ENCODE measurements at regions not wholly inside any gene's neighbourhood (a gene's known extent, or its start where the extent isn't known, plus 50 kb on each side); places are given as distances from the start of the nearest gene placed in this dataset.
A peak's percentile ranks its signal among the peaks of the same experiment; 100 is the strongest.

DNA sequence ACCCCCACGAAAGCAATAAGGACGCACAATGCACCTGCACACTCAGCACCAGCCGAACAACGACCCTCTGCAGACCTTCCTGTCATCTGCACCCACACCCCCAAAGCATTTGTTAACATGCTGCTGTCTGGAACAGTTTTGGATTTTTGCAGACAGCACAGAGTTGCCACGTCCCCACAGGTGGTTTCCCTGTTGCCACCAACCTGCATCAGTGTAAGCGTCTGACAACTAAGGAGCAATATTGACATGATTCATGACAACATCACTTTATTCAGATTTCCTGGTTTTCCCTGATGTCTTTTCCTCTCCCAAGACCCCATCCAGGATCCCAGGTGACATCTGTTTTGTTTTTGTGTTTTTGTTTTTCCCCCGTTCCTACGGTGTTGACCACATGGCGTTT, 150.7 kb upstream of the C14orf180 start:
- 19% methylated on average over 6 of the region's 9 CpGs for WGBS (ENCODE audit: insufficient coverage)
- H3K27me3 ChIP-seq (ENCODE audit: control insufficient read depth, insufficient read depth, low read length): peaks cover 11% of the 10 kb centered on the region
- H3K9me3 ChIP-seq (replicated peaks; ENCODE audit: control insufficient read depth, low read depth, low read length): no peaks in the 10 kb centered on the region
- H3K27ac ChIP-seq (ENCODE audit: low read length): no peak overlapping the region
- DNase-seq: no peak
- H3K36me3 ChIP-seq (ENCODE audit: control insufficient read depth, insufficient read depth, low read length): no peaks in the 10 kb centered on the region
- peaks cover 22% of the 10 kb centered on the region for H3K4me1 ChIP-seq (ENCODE audit: control insufficient read depth, insufficient read depth, low read length)
- no peak overlapping the region for H3K4me3 ChIP-seq (ENCODE audit: low read length)

DNA sequence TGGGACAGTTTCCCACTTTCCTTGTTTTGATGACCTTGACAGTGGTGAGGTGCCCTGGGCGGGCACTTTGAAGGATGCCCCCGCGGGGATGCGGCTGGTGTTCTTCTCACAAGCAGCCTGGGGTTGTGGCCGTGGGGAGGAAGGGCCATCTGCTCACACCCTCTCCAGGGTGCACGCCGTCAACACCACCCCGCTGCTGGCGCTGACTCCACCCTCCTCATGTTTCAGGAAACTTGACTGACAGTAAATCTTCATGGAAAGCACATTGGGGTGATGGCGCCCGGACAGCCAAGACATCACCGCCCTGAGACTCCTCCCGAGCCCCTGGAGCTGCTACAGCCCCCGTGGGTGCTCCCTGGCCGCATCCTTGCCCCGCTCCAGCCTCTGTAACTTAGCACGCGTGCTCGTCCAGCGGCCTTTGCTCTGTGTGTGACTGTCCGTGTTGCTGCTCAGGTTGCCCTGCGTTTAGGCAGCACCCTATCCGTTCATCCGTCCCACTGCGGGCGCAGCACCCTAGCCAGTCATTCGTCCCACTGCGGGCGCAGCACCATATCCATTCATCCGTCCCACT, 150.2 kb upstream of the C14orf180 start:
- WGBS (ENCODE audit: insufficient coverage): 73% methylated on average over 23 of the region's 30 CpGs

GRCh38 chr14:104431351-104431928, 148.1 kb upstream of the C14orf180 start:
- WGBS (ENCODE audit: insufficient coverage): 84% methylated on average over 14 of the region's 15 CpGs
- Histone ChIP-seq H3K27me3 (ENCODE audit: control insufficient read depth, insufficient read depth, low read length) (peaks cover 9% of the 10 kb centered on the region), H3K36me3 (ENCODE audit: control insufficient read depth, insufficient read depth, low read length) (no peaks in the 10 kb centered on the region), H3K27ac (ENCODE audit: low read length) (no peak overlapping the region), H3K4me3 (ENCODE audit: low read length) (no peak overlapping the region), H3K9me3 (replicated peaks; ENCODE audit: control insufficient read depth, low read depth, low read length) (no peaks in the 10 kb centered on the region), H3K4me1 (ENCODE audit: control insufficient read depth, insufficient read depth, low read length) (peaks cover 14% of the 10 kb centered on the region)
- DNase-seq: no peak

More for the DNA sequence above, 150.2 kb upstream of the C14orf180 start:
- H3K4me3 ChIP-seq (ENCODE audit: low read length): no peak overlapping the region
- no peak for DNase-seq
- no peaks in the 10 kb centered on the region for H3K36me3 ChIP-seq (ENCODE audit: control insufficient read depth, insufficient read depth, low read length)
- no peak overlapping the region for H3K27ac ChIP-seq (ENCODE audit: low read length)
- peaks cover 17% of the 10 kb centered on the region for H3K4me1 ChIP-seq (ENCODE audit: control insufficient read depth, insufficient read depth, low read length)
- H3K27me3 ChIP-seq (ENCODE audit: control insufficient read depth, insufficient read depth, low read length): peaks cover 11% of the 10 kb centered on the region
- no peaks in the 10 kb centered on the region for H3K9me3 ChIP-seq (replicated peaks; ENCODE audit: control insufficient read depth, low read depth, low read length)

DNA sequence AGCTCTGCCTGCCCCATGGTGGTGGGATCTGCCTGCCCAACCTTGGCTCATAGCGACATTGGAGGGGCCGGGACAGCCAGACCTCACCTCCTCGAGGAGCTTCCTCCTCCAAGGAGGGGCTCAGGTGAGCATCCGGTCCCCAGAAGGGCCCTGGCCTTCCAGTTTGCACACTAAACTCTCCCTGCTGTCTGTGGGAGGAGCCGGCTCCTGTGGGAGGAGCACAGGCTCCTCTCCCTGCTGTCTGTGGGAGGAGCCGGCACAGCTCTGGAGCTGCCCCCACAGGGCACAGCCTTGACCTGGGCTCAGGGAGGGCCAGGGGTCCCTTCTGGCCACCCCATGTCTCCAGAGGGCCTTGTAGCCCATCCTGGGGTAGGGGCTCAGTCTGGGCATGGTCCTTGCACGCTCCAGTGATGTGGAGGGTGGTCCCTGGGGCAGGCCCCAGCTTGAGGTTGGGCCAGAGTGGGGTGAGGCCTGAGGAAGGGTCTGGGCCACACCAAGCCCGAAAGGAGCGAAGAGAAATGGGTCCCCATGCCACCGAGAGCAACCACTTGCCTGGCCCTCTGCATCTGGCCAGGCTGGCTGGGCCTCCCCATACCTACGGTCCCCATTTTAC, 147.5 kb upstream of the C14orf180 start:
- Histone ChIP-seq H3K36me3 (ENCODE audit: control insufficient read depth, insufficient read depth, low read length) (no peaks in the 10 kb centered on the region), H3K4me1 (ENCODE audit: control insufficient read depth, insufficient read depth, low read length) (peaks cover 18% of the 10 kb centered on the region), H3K4me3 (ENCODE audit: low read length) (no peak overlapping the region), H3K27me3 (ENCODE audit: control insufficient read depth, insufficient read depth, low read length) (peaks cover 9% of the 10 kb centered on the region), H3K9me3 (replicated peaks; ENCODE audit: control insufficient read depth, low read depth, low read length) (no peaks in the 10 kb centered on the region), H3K27ac (ENCODE audit: low read length) (no peak overlapping the region)
- 82% methylated on average over 8 of the region's 11 CpGs for WGBS (ENCODE audit: insufficient coverage)
- DNase-seq: no peak

DNA sequence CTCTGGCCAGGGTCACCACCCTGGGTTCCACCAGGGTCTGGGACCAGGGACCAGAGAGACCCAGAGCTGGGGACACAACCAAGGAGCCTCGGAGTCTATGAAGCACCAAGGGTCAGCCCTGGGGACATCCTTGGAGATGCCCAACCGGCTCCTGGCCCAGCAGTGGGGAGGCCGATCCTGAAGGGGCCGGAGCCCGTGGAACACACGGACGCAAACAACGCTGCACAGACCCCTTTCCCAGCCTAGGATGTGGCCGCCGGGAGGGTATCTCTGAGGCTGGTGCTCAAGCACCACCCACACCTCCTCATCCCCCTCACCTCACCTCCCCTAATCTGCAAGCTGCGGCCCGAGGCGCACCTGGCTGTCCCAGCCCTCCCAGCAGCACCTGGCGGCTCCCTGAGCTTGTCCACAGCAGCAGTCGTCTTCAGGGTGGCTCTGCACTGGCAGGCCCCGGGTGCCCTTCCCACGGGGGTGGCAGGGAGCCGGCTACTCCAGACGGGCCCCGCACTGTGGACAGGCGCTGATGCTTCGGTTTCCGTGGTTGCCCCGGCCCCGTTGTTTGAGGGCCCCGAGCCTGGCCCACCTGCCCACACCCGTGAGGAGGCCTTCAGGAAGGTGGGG, 146.8 kb upstream of the C14orf180 start:
- no peak for DNase-seq
- Histone ChIP-seq H3K27me3 (ENCODE audit: control insufficient read depth, insufficient read depth, low read length) (peaks cover 9% of the 10 kb centered on the region), H3K4me3 (ENCODE audit: low read length) (no peak overlapping the region), H3K9me3 (replicated peaks; ENCODE audit: control insufficient read depth, low read depth, low read length) (no peaks in the 10 kb centered on the region), H3K27ac (ENCODE audit: low read length) (no peak overlapping the region), H3K36me3 (ENCODE audit: control insufficient read depth, insufficient read depth, low read length) (no peaks in the 10 kb centered on the region), H3K4me1 (ENCODE audit: control insufficient read depth, insufficient read depth, low read length) (peaks cover 17% of the 10 kb centered on the region)
- WGBS (ENCODE audit: insufficient coverage): 87% methylated on average over 25 of the region's 27 CpGs

GRCh38 chr14:104433401-104434213, 146.0 kb upstream of the C14orf180 start:
- no peak overlapping the region for H3K27ac ChIP-seq (ENCODE audit: low read length)
- peaks cover 8% of the 10 kb centered on the region for H3K27me3 ChIP-seq (ENCODE audit: control insufficient read depth, insufficient read depth, low read length)
- no peaks in the 10 kb centered on the region for H3K9me3 ChIP-seq (replicated peaks; ENCODE audit: control insufficient read depth, low read depth, low read length)
- H3K4me3 ChIP-seq (ENCODE audit: low read length): no peak overlapping the region
- 88% methylated on average over 27 of the region's 29 CpGs for WGBS (ENCODE audit: insufficient coverage)
- no peak for DNase-seq
- H3K36me3 ChIP-seq (ENCODE audit: control insufficient read depth, insufficient read depth, low read length): no peaks in the 10 kb centered on the region
- H3K4me1 ChIP-seq (ENCODE audit: control insufficient read depth, insufficient read depth, low read length): peaks cover 17% of the 10 kb centered on the region

DNA sequence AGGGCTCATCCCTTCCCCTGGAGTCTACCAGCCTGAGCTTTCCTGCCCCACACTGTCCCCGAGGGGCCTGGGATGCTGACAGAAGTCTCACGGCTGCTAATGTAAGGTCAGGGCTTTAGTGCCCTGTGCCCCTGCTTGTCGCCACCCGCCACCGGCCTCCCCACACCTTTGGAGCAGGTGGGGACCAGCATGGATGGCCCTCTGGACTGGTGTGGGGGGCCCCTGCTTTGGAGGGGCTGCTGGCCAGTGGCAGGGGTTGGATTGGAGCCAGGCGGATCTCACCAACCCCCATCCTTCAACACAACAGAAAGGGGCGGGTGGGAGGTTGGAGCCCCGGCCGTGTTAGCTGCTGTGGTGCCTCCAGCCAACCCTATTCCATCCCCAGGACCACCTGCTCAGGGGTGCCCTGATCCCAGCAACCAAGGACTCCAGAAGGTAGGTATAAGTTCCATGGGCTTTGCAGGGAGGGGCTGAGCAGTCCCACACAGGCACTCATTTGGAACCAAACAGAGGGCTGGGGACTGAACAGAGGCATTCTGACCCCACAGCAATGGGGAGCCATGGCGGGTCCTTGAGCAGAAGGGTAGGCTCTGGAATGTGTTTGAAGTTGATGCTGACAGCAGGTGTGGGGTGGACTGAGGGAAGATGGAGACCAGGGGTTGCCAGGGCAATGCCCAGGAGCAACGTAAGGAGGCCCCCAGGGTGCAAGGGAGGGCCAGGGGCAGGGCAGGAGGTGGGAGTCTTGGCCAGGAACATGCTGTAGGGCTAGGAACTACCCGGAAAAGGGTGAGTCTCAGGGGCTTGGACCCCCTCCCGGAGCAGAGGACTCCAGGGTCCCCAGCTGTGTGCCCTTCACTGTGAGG, 145.1 kb upstream of the C14orf180 start:
- 76% methylated on average over 7 of the region's 13 CpGs for WGBS (ENCODE audit: insufficient coverage)
- peaks cover under 1% of the 10 kb centered on the region for H3K27me3 ChIP-seq (ENCODE audit: control insufficient read depth, insufficient read depth, low read length)
- no peak overlapping the region for H3K4me3 ChIP-seq (ENCODE audit: low read length)
- peaks cover 1% of the 10 kb centered on the region for H3K9me3 ChIP-seq (replicated peaks; ENCODE audit: control insufficient read depth, low read depth, low read length)
- H3K4me1 ChIP-seq (ENCODE audit: control insufficient read depth, insufficient read depth, low read length): peaks cover 17% of the 10 kb centered on the region
- no peak overlapping the region for H3K27ac ChIP-seq (ENCODE audit: low read length)
- H3K36me3 ChIP-seq (ENCODE audit: control insufficient read depth, insufficient read depth, low read length): no peaks in the 10 kb centered on the region
- DNase-seq: no peak

DNA sequence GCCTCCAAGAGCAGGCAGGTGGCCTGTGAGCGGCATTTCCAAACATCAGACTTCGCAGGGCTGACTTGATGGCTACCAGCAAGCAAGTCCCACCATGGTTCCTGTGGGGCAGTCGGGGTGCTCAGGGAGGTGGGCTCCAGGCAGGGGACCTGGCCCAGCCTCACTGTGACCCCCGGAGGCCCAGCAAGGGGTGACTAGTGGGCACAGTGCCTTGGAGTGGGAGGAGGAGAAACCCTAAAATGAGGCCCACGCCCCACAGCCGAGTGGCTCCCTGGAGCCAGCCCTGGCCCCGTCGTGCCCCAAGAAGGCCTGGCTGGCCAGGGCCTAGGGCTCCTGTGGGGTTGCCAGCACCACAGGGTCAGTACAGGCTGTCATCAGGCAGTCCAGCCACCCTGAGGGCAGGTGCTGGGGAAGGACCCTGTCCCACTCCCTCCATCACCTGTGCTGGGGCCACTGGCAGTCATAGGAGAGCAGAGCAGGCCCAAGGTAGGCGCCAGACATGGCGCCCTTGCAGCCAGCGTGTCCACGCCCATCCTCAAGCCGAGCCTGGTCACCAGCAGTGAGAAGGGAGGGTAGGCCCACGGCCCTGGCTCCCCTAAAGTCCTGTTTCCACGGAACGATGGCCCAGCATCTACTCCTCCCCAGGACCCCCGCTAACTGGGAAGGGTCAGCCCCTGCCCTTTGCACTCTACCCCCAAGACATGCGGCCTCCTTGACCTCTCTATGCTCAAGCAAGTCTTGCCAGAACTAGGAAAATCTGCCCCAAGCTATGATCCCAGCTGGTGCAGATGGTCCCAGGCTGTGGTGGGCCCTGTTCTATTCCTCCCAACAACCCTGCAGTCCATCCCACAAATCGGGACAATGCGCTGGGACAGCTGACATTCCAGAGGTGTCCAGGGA, 144.2 kb upstream of the C14orf180 start:
- H3K36me3 ChIP-seq (ENCODE audit: control insufficient read depth, insufficient read depth, low read length): no peaks in the 10 kb centered on the region
- no peaks in the 10 kb centered on the region for H3K27me3 ChIP-seq (ENCODE audit: control insufficient read depth, insufficient read depth, low read length)
- H3K4me1 ChIP-seq (ENCODE audit: control insufficient read depth, insufficient read depth, low read length): peaks cover 17% of the 10 kb centered on the region
- WGBS (ENCODE audit: insufficient coverage): 85% methylated on average over 19 of the region's 20 CpGs
- no peak overlapping the region for H3K4me3 ChIP-seq (ENCODE audit: low read length)
- H3K27ac ChIP-seq (ENCODE audit: low read length): peak overlapping the region; percentile 17
- H3K9me3 ChIP-seq (replicated peaks; ENCODE audit: control insufficient read depth, low read depth, low read length): peaks cover 2% of the 10 kb centered on the region
- DNase-seq: no peak

Measured in muscle of leg (tissue), 3 donors.